ENCODE measurements at regions not wholly inside any gene's neighbourhood (a gene's known extent, or its start where the extent isn't known, plus 50 kb on each side); places are given as distances from the start of the nearest gene placed in this dataset.

DNA sequence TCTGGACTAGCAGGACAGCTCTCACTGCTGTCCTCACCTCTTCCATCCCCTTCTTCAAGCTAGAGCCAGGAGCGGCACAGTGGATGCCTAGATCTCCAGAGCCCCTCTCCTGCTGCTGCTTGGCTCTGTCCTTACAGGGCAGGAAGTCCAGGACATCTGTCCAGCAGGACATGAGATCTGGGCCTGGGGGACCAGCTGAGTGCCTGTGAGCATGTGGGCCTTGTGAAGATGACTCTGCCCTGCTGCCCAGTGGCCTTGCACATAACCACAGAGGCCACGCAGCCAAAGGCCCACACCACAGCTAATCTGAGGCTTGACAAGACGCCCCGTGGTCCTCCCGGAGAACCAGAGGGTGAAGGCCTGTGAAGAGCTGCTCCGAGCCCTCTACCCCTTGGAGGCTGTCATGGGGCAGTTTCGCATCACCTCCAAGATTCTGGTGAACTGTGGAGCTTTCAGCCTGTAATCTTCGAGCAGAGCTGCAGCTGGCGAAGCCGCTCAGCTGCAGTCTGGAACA lies 516.7 kb upstream of the HS6ST1 start:
- Histone ChIP-seq H3K27ac (no peak overlapping the region), H3K9ac (no peak overlapping the region), H3K27me3 (no peaks in the 10 kb centered on the region), H3K36me3 (no peaks in the 10 kb centered on the region), H4K20me1 (no peaks in the 10 kb centered on the region), H3K4me1 (peaks cover 0 to 7% (median 2%) of the 10 kb centered on the region in 10 experiments; a peak in 5 of 20 replicates), H3K9me3 (replicated peaks in 1 of 11) (no peaks in the 10 kb centered on the region), H3K4me2 (no peak overlapping the region), H3K4me3 (no peak overlapping the region)
- no peak for TF ChIP-seq Cebpa-rat (IDR thresholded peaks at IDR 0.05)

DNA sequence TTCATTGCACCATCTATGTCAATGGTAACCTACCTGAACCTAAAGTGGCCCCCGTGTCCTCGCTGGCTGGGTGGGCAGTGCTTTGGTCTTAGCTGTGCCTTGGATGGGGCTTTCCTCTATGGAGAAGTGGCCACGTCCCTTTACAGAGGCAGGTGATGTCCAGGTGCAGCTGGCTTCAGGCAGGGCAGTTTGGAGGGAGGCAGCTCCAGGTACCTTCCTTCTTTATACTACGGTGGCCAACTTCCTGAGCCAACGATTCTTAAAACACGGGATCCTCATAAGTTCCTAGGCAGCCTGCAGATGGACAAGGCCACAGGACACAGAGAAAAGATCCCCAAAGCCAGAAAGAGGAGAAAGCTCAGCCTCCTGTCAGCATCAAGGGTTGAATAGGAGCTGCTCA lies 517.3 kb upstream of the HS6ST1 start:
- Histone ChIP-seq H3K4me1 (peaks cover 0 to 7% (median 2%) of the 10 kb centered on the region in 10 experiments; a peak in 5 of 20 replicates), H3K4me2 (no peak overlapping the region), H3K27ac (no peak overlapping the region), H3K27me3 (no peaks in the 10 kb centered on the region), H3K36me3 (no peaks in the 10 kb centered on the region), H4K20me1 (no peaks in the 10 kb centered on the region), H3K9ac (no peak overlapping the region), H3K4me3 (no peak overlapping the region), H3K9me3 (replicated peaks in 1 of 11) (no peaks in the 10 kb centered on the region)
- TF ChIP-seq Cebpa-rat (IDR thresholded peaks at IDR 0.05) = no peak

GRCh38 chr2:128836559-128837100 lies 518.0 kb upstream of the HS6ST1 start:
- no peaks in the 10 kb centered on the region for H3K27me3 ChIP-seq
- no peak overlapping the region for H3K4me3 ChIP-seq
- H3K9me3 ChIP-seq (replicated peaks in 1 of 11) = no peaks in the 10 kb centered on the region
- no peak overlapping the region for H3K9ac ChIP-seq
- H3K4me1 ChIP-seq = peaks cover 0 to 7% (median 2%) of the 10 kb centered on the region in 10 experiments; a peak in 5 of 20 replicates
- no peak overlapping the region for H3K4me2 ChIP-seq
- no peak for TF ChIP-seq Cebpa-rat (IDR thresholded peaks at IDR 0.05)
- H3K27ac ChIP-seq = no peak overlapping the region
- H3K36me3 ChIP-seq = no peaks in the 10 kb centered on the region
- no peaks in the 10 kb centered on the region for H4K20me1 ChIP-seq

DNA sequence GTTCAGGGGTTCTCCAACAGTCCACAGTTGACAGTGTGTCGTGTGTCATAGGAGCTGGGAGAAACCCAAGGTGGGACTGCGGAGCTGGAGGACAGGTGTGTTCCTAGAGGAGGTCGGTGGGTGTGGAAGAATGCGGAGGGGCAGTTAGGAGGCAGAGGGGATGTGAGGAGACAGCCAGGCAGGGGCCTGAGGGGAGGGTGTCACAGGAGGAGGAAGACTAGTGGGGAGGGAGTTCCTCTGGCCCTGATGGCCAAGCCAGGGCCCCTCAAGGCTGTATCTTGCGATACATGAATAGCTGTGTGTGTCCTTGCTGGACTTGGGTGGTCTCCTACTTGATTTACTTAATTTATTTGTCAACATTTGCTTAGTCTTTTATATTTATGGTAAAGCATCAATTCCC lies 519.6 kb upstream of the HS6ST1 start:
- Histone ChIP-seq H3K4me2 (no peak overlapping the region), H3K27me3 (no peaks in the 10 kb centered on the region), H3K9ac (no peak overlapping the region), H3K9me3 (replicated peaks in 1 of 11) (no peaks in the 10 kb centered on the region), H4K20me1 (no peaks in the 10 kb centered on the region), H3K4me1 (no peaks in the 10 kb centered on the region), H3K36me3 (no peaks in the 10 kb centered on the region), H3K27ac (no peak overlapping the region), H3K4me3 (no peak overlapping the region)
- no peak for TF ChIP-seq Cebpa-rat (IDR thresholded peaks at IDR 0.05)

GRCh38 chr2:128841803-128842202 lies 523.1 kb upstream of the HS6ST1 start:
- no peaks in the 10 kb centered on the region for H3K4me1 ChIP-seq
- no peaks in the 10 kb centered on the region for H3K36me3 ChIP-seq
- H3K27ac ChIP-seq = no peak overlapping the region
- no peaks in the 10 kb centered on the region for H3K27me3 ChIP-seq
- H3K9me3 ChIP-seq (replicated peaks in 1 of 11) = peaks cover 0 to 7% (median 0%) of the 10 kb centered on the region in 11 experiments; a peak in 3 of 22 replicates
- no peak overlapping the region for H3K9ac ChIP-seq
- no peak for TF ChIP-seq Cebpa-rat (IDR thresholded peaks at IDR 0.05)
- no peak overlapping the region for H3K4me2 ChIP-seq
- no peak overlapping the region for H3K4me3 ChIP-seq
- no peaks in the 10 kb centered on the region for H4K20me1 ChIP-seq

DNA sequence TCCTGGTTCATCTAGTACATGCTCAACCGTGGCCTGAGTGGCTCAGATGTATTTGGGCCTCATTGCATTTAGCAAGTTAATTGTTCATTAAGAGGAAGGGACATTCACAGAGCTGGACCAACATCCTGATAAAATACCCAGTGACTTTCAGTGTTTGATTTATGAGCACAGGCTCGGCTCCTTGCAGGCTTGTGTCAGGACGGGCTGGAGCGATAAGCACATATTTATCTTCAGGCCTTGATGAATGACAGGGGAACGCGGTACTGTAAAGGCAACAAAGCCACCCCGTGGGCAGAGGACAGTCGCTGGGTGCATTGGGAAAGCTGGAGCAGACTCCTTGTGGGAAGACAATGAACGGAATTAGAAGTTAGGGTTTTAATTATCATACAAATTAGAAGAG lies 548.6 kb upstream of the HS6ST1 start:
- Histone ChIP-seq H3K9me3 (replicated peaks in 1 of 11) (peaks cover 0 to 6% (median 0%) of the 10 kb centered on the region in 11 experiments; a peak in 2 of 22 replicates), H3K27ac (no peak overlapping the region), H3K9ac (no peak overlapping the region), H3K4me2 (no peak overlapping the region), H3K4me1 (peaks cover 10 to 14% (median 13%) of the 10 kb centered on the region in 10 experiments), H3K4me3 (no peak overlapping the region), H3K27me3 (no peaks in the 10 kb centered on the region), H4K20me1 (no peaks in the 10 kb centered on the region), H3K36me3 (no peaks in the 10 kb centered on the region)
- no peak for TF ChIP-seq Cebpa-rat (IDR thresholded peaks at IDR 0.05)

GRCh38 chr2:128867936-128868636 lies 549.4 kb upstream of the HS6ST1 start:
- no peaks in the 10 kb centered on the region for H3K36me3 ChIP-seq
- H3K9me3 ChIP-seq (replicated peaks in 1 of 11) = peaks cover 0 to 6% (median 0%) of the 10 kb centered on the region in 11 experiments; a peak in 2 of 22 replicates
- no peak overlapping the region for H3K4me3 ChIP-seq
- H3K4me2 ChIP-seq = no peak overlapping the region
- no peaks in the 10 kb centered on the region for H3K27me3 ChIP-seq
- H3K4me1 ChIP-seq = peaks cover 18 to 22% (median 20%) of the 10 kb centered on the region in 10 experiments
- H3K27ac ChIP-seq = no peak overlapping the region
- H3K9ac ChIP-seq = no peak overlapping the region
- TF ChIP-seq Cebpa-rat (IDR thresholded peaks at IDR 0.05) = no peak
- H4K20me1 ChIP-seq = no peaks in the 10 kb centered on the region

- Histone ChIP-seq H4K20me1 (no peaks in the 10 kb centered on the region), H3K36me3 (no peaks in the 10 kb centered on the region), H3K9me3 (replicated peaks in 1 of 11) (peaks cover 0 to 6% (median 0%) of the 10 kb centered on the region in 11 experiments; a peak in 2 of 22 replicates), H3K4me3 (no peak overlapping the region), H3K9ac (no peak overlapping the region), H3K4me2 (no peak overlapping the region), H3K27me3 (no peaks in the 10 kb centered on the region), H3K27ac (no peak overlapping the region), H3K4me1 (peaks cover 19 to 23% (median 22%) of the 10 kb centered on the region in 10 experiments)
- TF ChIP-seq Cebpa-rat (IDR thresholded peaks at IDR 0.05) = no peak
These were observed 550.3 kb upstream of the HS6ST1 start for GRCh38 chr2:128868686-128869551.

- Histone ChIP-seq H3K4me2 (no peak overlapping the region), H3K4me3 (no peak overlapping the region), H3K4me1 (peaks cover 19 to 28% (median 23%) of the 10 kb centered on the region in 10 experiments), H3K9me3 (replicated peaks in 1 of 11) (no peaks in the 10 kb centered on the region; a peak in 2 of 22 replicates), H3K9ac (no peak overlapping the region), H3K27ac (no peak overlapping the region), H3K36me3 (no peaks in the 10 kb centered on the region), H3K27me3 (no peaks in the 10 kb centered on the region), H4K20me1 (no peaks in the 10 kb centered on the region)
- no peak for TF ChIP-seq Cebpa-rat (IDR thresholded peaks at IDR 0.05)
These were observed 555.9 kb upstream of the HS6ST1 start for GRCh38 chr2:128874608-128875007.

Data from BLaER1 treated with 17β-estradiol and CSF1 and Interleukin-3, amounts not matched to agents 10 nM and 100 nM (cell line).